ENCODE measurements at regions not wholly inside any gene's neighbourhood (a gene's known extent, or its start where the extent isn't known, plus 50 kb on each side); places are given as distances from the start of the nearest gene placed in this dataset.

- TF ChIP-seq CTCF (IDR thresholded peaks at IDR 0.05) (no peak), POLR2AphosphoS5 (IDR thresholded peaks at IDR 0.05) (no peak), POLR2A (IDR thresholded peaks at IDR 0.05) (no peak), EP300 (IDR thresholded peaks at IDR 0.05) (no peak)
Measured at GRCh38 chr5:4113426-4113825, 517.8 kb downstream of the IRX1 start.
